SK-N-SH treated with all-trans-retinoic acid at 6 μM for 48 hours (cell line): ENCODE measurements at regions not wholly inside any gene's neighbourhood (a gene's known extent, or its start where the extent isn't known, plus 50 kb on each side); places are given as distances from the start of the nearest gene placed in this dataset.
"Not testable (repeated sequence)": the region's sequence is repeated elsewhere in the genome, so short reads cannot be mapped to it uniquely, and the experiment has no call there.

ENCODE experiments used
- ATAC-seq: fragments of 200-7000 bp; cut with Tn5 transposase; 3 replicates; pipeline ENCODE4 v1.9.1; 2020; ENCODE audit warnings: mild to moderate bottlenecking, moderate library complexity
- ARNTL ChIP-seq: fragments of 450-650 bp; formaldehyde crosslinking; IDR thresholded peaks from 2 replicates; pipeline ENCODE4 v1.5.0; 2020; ENCODE audit warnings: low read depth, mild to moderate bottlenecking, moderate library complexity, borderline replicate concordance
- BACH2 ChIP-seq: fragments of 250-450 bp; sonication (Bioruptor Pico); IDR thresholded peaks from 2 replicates; pipeline ENCODE4 v1.9.0; 2021; ENCODE audit warnings: mild to moderate bottlenecking, borderline replicate concordance
- CSDC2 ChIP-seq: fragments of 250-450 bp; sonication (Bioruptor Pico); IDR thresholded peaks from 2 replicates; pipeline ENCODE4 v1.5.0; 2020; ENCODE audit warnings: mild to moderate bottlenecking, moderate library complexity
- ESRRG ChIP-seq: fragments of 250-450 bp; sonication (Bioruptor Pico); IDR thresholded peaks from 2 replicates; pipeline ENCODE4 v1.6.1; 2021; ENCODE audit warnings: mild to moderate bottlenecking
- GLIS3 ChIP-seq: fragments of 250-450 bp; sonication (Bioruptor Pico); IDR thresholded peaks from 2 replicates; pipeline ENCODE4 v1.5.0; 2020; ENCODE audit warnings: mild to moderate bottlenecking, moderate library complexity
- ISL1 ChIP-seq: fragments of 250-450 bp; sonication (Bioruptor Pico); IDR thresholded peaks from 2 replicates; pipeline ENCODE4 v2.1.2; 2022; ENCODE audit warnings: mild to moderate bottlenecking, moderate library complexity
- PPARA ChIP-seq: fragments of 250-450 bp; sonication (Bioruptor Pico); IDR thresholded peaks from 2 replicates; pipeline ENCODE4 v1.5.0; 2020; ENCODE audit warnings: mild to moderate bottlenecking, borderline replicate concordance
- RARB ChIP-seq: fragments of 250-450 bp; sonication (Bioruptor Pico); IDR thresholded peaks from 2 replicates; pipeline ENCODE4 v1.8.0; 2021; ENCODE audit warnings: mild to moderate bottlenecking, moderate library complexity
- SNAI2 ChIP-seq: fragments of 250-450 bp; sonication (Bioruptor Pico); IDR thresholded peaks from 2 replicates; pipeline ENCODE4 v1.5.0; 2020; ENCODE audit warnings: mild to moderate bottlenecking, moderate library complexity
- TCF4 ChIP-seq: fragments of 250-450 bp; sonication (Bioruptor Pico); IDR thresholded peaks from 2 replicates; pipeline ENCODE4 v1.8.0; 2021; ENCODE audit warnings: mild to moderate bottlenecking, moderate library complexity, borderline replicate concordance
- TOX ChIP-seq: fragments of 250-450 bp; sonication (Bioruptor Pico); IDR thresholded peaks from 2 replicates; pipeline ENCODE4 v1.8.0; 2021; ENCODE audit warnings: mild to moderate bottlenecking, moderate library complexity, borderline replicate concordance
- ZC3H10 ChIP-seq: fragments of 250-450 bp; sonication (Bioruptor Pico); IDR thresholded peaks from 2 replicates; pipeline ENCODE4 v1.5.1; 2021; ENCODE audit warnings: mild to moderate bottlenecking, moderate library complexity
- ZFP3 ChIP-seq: fragments of 250-450 bp; sonication (Bioruptor Pico); IDR thresholded peaks from 2 replicates; pipeline ENCODE4 v1.5.0; 2020; ENCODE audit warnings: mild to moderate bottlenecking, moderate library complexity
- ZFP30 ChIP-seq: fragments of 450-650 bp; formaldehyde crosslinking; IDR thresholded peaks from 2 replicates; pipeline ENCODE4 v1.5.0; 2022; ENCODE audit warnings: mild to moderate bottlenecking, moderate library complexity
- ZNF565 ChIP-seq: fragments of 450-650 bp; formaldehyde crosslinking; conservative IDR thresholded peaks from 2 replicates; pipeline ENCODE4 v1.5.0; 2020; ENCODE audit warnings: low read depth, mild to moderate bottlenecking, moderate library complexity
- ZNF70 ChIP-seq: fragments of 450-650 bp; formaldehyde crosslinking; IDR thresholded peaks from 2 replicates; pipeline ENCODE4 v1.5.0; 2020; ENCODE audit warnings: mild to moderate bottlenecking, moderate library complexity
- ZNF8 ChIP-seq: fragments of 450-650 bp; formaldehyde crosslinking; IDR thresholded peaks from 2 replicates; pipeline ENCODE4 v1.5.0; 2020; ENCODE audit warnings: mild to moderate bottlenecking, moderate library complexity
- TF ChIP-seq, protein P1 (sequence below): fragments of 250-450 bp; sonication (Bioruptor Pico); IDR thresholded peaks from 2 replicates; pipeline ENCODE4 v1.5.1; 2020; ENCODE audit warnings: low read depth, mild to moderate bottlenecking, moderate library complexity
- TF ChIP-seq, protein P2 (sequence below): fragments of 250-450 bp; sonication (Bioruptor Pico); IDR thresholded peaks from 2 replicates; pipeline ENCODE4 v1.5.1; 2021; ENCODE audit warnings: mild to moderate bottlenecking, moderate library complexity
- TF ChIP-seq, protein P3 (sequence below): fragments of 250-450 bp; sonication (Bioruptor Pico); IDR thresholded peaks from 2 replicates; pipeline ENCODE4 v1.8.0; 2021; ENCODE audit warnings: low read depth, mild to moderate bottlenecking, moderate library complexity, borderline replicate concordance
- TF ChIP-seq, protein P4 (sequence below): fragments of 250-450 bp; sonication (Bioruptor Pico); IDR thresholded peaks from 2 replicates; pipeline ENCODE4 v1.8.0; 2020; ENCODE audit warnings: mild to moderate bottlenecking, moderate library complexity, borderline replicate concordance
- TF ChIP-seq, protein P5 (sequence below): fragments of 250-450 bp; sonication (Bioruptor Pico); IDR thresholded peaks from 2 replicates; pipeline ENCODE4 v1.5.0; 2020; ENCODE audit warnings: mild to moderate bottlenecking, moderate library complexity

DNA sequence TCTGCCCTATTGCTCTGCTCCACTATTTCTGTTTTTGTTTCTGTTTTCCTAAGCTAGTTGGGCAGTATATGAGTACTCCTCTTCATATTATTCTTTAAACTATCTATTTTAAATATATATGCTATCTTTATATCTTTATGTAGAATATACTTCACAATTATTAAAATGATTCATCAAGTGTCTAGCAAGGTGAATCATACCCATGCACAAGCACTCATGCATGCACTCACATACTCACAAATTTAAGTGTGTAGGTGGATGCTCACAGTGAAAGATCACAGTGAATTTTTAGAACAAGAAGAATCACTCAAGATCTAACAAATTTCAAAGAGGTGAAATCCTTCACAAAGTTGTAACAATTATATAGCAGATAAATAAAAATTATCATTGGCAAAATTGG is 435.6 kb upstream of the SLITRK5 start:
- TF ChIP-seq SNAI2 (CRISPR knock-in tag) (no peak), TOX (CRISPR knock-in tag) (no peak), ZNF565 (CRISPR knock-in tag) (no peak), ZFP3 (CRISPR knock-in tag) (no peak), ARNTL (CRISPR knock-in tag) (no peak), ESRRG (CRISPR knock-in tag) (no peak), RARB (CRISPR knock-in tag) (no peak), ZNF70 (CRISPR knock-in tag) (no peak), ZC3H10 (CRISPR knock-in tag) (no peak), ZNF8 (no peak), CSDC2 (CRISPR knock-in tag) (no peak), ZFP30 (no peak), GLIS3 (CRISPR knock-in tag) (no peak), PPARA (CRISPR knock-in tag) (no peak), BACH2 (no peak), ISL1 (CRISPR knock-in tag) (no peak), TCF4 (CRISPR knock-in tag) (no peak)
- TF ChIP-seq, protein P1, sequence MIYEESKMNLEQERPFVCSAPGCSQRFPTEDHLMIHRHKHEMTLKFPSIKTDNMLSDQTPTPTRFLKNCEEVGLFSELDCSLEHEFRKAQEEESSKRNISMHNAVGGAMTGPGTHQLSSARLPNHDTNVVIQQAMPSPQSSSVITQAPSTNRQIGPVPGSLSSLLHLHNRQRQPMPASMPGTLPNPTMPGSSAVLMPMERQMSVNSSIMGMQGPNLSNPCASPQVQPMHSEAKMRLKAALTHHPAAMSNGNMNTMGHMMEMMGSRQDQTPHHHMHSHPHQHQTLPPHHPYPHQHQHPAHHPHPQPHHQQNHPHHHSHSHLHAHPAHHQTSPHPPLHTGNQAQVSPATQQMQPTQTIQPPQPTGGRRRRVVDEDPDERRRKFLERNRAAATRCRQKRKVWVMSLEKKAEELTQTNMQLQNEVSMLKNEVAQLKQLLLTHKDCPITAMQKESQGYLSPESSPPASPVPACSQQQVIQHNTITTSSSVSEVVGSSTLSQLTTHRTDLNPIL, result no peak
- TF ChIP-seq, protein P2, sequence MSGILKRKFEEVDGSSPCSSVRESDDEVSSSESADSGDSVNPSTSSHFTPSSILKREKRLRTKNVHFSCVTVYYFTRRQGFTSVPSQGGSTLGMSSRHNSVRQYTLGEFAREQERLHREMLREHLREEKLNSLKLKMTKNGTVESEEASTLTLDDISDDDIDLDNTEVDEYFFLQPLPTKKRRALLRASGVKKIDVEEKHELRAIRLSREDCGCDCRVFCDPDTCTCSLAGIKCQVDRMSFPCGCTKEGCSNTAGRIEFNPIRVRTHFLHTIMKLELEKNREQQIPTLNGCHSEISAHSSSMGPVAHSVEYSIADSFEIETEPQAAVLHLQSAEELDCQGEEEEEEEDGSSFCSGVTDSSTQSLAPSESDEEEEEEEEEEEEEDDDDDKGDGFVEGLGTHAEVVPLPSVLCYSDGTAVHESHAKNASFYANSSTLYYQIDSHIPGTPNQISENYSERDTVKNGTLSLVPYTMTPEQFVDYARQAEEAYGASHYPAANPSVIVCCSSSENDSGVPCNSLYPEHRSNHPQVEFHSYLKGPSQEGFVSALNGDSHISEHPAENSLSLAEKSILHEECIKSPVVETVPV (CRISPR knock-in tag), result no peak
- TF ChIP-seq, protein P3, sequence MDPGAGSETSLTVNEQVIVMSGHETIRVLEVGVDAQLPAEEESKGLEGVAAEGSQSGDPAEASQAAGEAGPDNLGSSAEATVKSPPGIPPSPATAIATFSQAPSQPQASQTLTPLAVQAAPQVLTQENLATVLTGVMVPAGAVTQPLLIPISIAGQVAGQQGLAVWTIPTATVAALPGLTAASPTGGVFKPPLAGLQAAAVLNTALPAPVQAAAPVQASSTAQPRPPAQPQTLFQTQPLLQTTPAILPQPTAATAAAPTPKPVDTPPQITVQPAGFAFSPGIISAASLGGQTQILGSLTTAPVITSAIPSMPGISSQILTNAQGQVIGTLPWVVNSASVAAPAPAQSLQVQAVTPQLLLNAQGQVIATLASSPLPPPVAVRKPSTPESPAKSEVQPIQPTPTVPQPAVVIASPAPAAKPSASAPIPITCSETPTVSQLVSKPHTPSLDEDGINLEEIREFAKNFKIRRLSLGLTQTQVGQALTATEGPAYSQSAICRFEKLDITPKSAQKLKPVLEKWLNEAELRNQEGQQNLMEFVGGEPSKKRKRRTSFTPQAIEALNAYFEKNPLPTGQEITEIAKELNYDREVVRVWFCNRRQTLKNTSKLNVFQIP (CRISPR knock-in tag), result no peak

DNA sequence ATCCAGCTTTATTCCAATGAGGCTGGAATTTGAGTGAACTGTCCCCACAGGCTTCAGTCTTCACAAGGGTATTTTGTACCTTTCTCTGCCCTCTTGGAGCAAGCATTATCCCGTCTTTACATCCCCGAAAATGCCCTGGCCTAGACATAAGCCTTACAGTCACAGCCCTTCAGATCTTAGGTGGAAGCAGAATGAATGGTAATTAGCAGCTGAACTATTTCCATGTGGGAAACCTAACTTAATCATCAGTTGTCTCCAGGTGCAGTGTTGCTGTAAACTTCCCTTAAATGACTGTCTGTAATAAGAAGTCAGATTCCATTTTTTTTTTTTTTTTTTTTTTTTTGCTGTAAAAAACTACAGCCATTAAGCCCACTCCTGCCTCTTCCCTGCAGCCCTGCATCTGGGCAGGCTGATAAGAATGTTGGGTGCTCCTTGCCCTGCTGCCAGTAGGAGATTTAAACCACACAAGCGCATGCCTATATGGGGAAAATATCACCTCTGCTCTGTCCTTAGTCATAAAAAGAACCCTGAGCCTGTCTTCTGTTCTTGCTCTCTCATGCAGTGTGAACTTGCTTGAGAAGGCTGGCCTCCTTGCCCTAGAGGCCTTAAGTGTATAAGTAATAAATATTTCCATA is 426.8 kb upstream of the SLITRK5 start:
- no peak for TF ChIP-seq RARB (CRISPR knock-in tag)
- TF ChIP-seq BACH2, result no peak
- TF ChIP-seq SNAI2 (CRISPR knock-in tag), result no peak
- TF ChIP-seq PPARA (CRISPR knock-in tag), result no peak
- TF ChIP-seq CSDC2 (CRISPR knock-in tag), result no peak
- TF ChIP-seq TCF4 (CRISPR knock-in tag), result no peak
- no peak for TF ChIP-seq ZC3H10 (CRISPR knock-in tag)
- TF ChIP-seq, protein P2 (CRISPR knock-in tag), result no peak
- TF ChIP-seq ZNF8, result no peak
- no peak for TF ChIP-seq ZNF70 (CRISPR knock-in tag)
- no peak for TF ChIP-seq GLIS3 (CRISPR knock-in tag)
- no peak for TF ChIP-seq ARNTL (CRISPR knock-in tag)
- TF ChIP-seq, protein P3 (CRISPR knock-in tag), result no peak
- no peak for ATAC-seq

More for the DNA sequence above, 435.6 kb upstream of the SLITRK5 start:
- no peak for ATAC-seq

DNA sequence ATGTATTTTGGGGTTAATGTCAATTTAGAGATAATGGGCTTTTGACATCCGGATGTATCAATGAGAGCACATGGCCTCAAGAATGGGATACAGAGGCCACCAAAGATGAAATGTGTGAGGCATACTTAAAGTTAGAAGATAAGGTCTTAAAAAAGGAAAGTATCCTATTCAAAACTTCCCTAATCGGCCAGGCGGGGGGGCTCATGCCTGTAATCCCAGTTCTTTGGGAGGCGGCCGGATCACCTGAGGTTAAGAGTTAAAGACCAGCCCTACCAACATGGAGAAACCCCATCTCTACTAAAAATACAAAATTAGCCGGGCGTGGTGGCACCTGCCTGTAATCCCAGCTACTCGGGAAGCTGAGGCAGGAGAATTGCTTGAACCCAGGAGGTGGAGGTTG is 421.3 kb upstream of the SLITRK5 start:
- ATAC-seq, result not testable (repeated sequence)

DNA sequence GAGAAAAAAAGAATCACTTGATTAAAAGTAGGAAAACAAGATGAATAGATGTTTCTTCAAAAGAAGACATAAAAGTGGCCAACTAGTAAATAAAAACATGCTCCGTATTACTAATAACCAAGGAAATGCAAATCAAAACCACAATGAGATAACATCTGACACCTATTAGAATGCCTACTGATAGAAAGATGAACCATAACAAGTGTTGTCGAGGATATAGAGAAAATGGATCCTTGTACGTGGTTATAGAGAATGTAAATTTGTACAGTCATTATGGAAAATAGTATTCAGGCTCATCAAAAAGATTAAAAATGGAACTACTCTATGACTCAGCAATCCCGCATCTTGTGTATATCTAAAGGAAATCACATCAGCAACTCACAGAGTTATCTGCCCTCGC is 415.8 kb upstream of the SLITRK5 start:
- no peak for ATAC-seq

More for the DNA sequence above, 415.8 kb upstream of the SLITRK5 start:
- TF ChIP-seq CSDC2 (CRISPR knock-in tag) (no peak), RARB (CRISPR knock-in tag) (no peak)
- TF ChIP-seq, protein P4, sequence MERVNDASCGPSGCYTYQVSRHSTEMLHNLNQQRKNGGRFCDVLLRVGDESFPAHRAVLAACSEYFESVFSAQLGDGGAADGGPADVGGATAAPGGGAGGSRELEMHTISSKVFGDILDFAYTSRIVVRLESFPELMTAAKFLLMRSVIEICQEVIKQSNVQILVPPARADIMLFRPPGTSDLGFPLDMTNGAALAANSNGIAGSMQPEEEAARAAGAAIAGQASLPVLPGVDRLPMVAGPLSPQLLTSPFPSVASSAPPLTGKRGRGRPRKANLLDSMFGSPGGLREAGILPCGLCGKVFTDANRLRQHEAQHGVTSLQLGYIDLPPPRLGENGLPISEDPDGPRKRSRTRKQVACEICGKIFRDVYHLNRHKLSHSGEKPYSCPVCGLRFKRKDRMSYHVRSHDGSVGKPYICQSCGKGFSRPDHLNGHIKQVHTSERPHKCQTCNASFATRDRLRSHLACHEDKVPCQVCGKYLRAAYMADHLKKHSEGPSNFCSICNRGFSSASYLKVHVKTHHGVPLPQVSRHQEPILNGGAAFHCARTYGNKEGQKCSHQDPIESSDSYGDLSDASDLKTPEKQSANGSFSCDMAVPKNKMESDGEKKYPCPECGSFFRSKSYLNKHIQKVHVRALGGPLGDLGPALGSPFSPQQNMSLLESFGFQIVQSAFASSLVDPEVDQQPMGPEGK (CRISPR knock-in tag), result no peak
- TF ChIP-seq, protein P5, sequence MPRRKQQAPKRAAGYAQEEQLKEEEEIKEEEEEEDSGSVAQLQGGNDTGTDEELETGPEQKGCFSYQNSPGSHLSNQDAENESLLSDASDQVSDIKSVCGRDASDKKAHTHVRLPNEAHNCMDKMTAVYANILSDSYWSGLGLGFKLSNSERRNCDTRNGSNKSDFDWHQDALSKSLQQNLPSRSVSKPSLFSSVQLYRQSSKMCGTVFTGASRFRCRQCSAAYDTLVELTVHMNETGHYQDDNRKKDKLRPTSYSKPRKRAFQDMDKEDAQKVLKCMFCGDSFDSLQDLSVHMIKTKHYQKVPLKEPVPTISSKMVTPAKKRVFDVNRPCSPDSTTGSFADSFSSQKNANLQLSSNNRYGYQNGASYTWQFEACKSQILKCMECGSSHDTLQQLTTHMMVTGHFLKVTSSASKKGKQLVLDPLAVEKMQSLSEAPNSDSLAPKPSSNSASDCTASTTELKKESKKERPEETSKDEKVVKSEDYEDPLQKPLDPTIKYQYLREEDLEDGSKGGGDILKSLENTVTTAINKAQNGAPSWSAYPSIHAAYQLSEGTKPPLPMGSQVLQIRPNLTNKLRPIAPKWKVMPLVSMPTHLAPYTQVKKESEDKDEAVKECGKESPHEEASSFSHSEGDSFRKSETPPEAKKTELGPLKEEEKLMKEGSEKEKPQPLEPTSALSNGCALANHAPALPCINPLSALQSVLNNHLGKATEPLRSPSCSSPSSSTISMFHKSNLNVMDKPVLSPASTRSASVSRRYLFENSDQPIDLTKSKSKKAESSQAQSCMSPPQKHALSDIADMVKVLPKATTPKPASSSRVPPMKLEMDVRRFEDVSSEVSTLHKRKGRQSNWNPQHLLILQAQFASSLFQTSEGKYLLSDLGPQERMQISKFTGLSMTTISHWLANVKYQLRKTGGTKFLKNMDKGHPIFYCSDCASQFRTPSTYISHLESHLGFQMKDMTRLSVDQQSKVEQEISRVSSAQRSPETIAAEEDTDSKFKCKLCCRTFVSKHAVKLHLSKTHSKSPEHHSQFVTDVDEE, result no peak
